HPDE6-E6E7 (cell line): ENCODE measurements at regions not wholly inside any gene's neighbourhood (a gene's known extent, or its start where the extent isn't known, plus 50 kb on each side); places are given as distances from the start of the nearest gene placed in this dataset.
A peak's percentile ranks its signal among the peaks of the same experiment; 100 is the strongest.

Source experiments
- DNase-seq: peaks from one replicate; pipeline ENCODE4 v3.0.0; 2011; ENCODE audit warnings: missing footprints; ENCODE audit errors: extremely low spot score

DNA sequence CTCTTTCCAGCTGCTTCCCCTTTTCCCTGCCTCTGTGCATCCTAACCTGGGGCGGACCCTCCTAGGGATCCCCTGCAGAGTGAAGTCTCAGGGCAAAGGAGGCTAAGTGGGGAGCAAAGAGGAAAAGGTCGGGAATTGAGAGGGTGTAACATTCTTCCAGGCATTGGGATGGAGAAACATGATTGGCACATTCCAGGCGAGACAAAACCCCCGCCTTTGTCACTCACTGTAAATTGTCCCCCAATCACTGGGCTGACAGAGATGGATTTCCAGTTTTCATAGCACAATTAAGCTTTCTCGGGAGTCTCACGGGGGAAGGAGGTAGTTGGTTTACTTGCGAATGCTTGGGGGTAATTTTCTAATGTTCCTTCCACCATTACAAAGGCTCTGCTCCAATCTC is 74.9 kb downstream of the MIAT start:
- DNase-seq, result no peak

DNA sequence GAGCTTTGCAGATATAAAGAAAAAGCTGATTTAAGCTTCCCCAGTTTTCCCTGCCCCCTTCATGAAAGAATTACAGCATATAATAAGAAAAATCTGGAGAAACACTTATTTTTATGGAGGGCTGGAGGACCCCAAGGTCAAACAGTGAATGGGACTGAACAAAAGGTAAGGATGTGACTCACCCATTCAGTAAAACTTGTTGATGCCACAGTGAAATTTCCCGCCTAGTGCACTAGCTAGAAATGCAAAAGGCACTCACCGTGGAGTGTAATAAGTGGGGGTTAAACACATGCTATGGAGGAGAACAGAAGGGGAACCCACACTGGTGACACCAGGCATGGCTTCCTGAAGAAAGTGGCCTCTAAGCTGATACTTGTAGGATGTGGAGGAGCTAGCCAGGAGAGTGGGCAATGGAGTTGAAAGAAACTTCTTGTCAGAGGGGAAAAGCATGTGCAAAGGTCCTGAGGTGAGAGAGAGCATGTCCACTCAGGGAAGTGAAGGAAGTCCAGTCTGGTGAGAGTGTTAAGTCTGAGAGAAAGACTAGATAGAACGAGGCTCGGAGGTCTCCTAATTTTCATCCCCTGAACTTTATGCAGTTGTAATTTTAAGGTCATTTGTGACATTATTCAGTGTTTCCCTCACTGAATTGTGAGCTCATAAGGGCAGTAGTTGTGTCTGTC is 77.1 kb downstream of the MIAT start:
- no peak for DNase-seq

- DNase-seq, result no peak
These were observed 77.6 kb downstream of the MIAT start for GRCh38 chr22:26735019-26735409.

DNA sequence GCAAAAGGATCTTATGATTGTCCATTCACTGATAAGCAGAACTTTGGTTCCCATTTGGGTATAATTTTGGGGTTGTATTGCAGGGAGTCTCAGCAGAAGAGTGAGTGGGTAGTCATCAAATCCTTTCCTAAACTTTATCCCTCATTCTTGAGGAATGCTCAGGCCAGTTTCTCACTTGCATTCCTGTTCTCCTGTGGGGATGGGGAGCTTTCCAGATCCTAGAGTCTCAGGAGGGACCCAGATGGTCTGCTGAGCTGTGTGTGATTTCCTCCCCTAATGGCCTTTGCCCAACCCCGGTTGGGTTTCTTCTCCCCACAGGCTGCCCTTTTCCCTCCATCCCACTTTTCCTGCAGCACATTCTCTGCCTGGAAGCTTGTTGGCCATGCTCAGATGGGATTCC is 79.9 kb downstream of the MIAT start:
- no peak for DNase-seq

GRCh38 chr22:26740253-26740652 is 82.9 kb downstream of the MIAT start:
- no peak for DNase-seq

GRCh38 chr22:26743149-26743548 is 85.8 kb downstream of the MIAT start:
- DNase-seq, result no peak

DNA sequence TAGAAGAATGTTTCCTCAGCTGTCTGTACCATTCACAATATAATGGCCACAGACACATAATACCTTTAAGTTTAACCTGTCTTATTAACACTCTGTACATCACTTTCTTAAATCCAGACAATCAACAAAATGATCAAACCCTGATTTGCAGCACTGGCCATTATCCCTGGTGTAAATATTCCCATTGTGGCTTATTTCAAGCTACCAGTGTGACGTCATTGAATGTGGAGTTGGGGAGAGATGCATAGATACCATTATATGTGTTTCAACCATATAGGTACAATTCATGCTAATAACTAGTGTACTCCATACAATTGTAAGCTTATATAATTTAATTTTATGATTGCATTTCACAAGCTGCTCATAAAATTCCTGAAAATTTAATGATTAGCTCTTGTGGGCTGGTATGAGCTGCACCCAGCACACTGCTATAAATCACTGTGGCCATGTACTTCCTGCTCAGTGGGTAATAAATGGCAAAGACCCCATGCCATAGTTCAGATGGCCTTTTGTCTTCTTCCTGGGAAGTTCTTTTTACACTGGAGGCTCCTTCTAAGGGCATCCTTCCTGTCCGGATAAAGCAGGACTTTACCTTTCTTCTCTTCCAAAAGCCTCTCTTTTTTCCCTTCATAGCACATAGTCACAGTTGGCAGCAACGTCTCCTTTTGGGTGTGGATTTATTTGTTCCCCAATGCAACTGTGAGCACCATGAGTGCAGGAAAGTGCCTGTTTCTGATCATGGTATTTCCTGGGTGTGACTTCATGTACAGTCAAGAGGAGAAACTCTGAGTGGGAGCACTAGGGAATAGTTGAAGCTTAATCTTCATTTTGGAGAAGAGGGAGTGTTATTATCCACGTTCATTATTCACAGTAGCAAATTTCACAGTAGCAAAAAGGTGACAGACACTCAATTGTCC is 87.8 kb downstream of the MIAT start:
- DNase-seq, result no peak

DNA sequence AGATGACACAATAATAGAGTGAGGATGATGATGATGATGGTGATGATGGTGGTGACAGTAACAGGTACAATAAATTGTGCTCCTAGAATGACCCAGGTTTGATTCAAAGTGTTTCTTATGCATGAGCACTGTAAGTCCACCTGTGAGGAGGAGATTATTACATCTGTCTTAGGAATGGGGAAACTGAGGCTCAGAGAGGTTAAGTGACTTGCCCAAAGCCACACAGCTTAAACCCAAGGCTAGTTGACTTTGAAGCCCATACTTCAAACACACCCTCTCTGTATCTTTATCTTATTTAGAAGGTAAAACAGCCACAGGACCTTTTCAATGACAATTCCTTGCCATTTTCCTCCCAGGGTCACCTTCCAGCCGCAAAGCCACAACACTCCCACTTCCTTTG is 88.9 kb downstream of the MIAT start:
- DNase-seq, result no peak

GRCh38 chr22:26748845-26749244 is 91.5 kb downstream of the MIAT start:
- no peak for DNase-seq

DNA sequence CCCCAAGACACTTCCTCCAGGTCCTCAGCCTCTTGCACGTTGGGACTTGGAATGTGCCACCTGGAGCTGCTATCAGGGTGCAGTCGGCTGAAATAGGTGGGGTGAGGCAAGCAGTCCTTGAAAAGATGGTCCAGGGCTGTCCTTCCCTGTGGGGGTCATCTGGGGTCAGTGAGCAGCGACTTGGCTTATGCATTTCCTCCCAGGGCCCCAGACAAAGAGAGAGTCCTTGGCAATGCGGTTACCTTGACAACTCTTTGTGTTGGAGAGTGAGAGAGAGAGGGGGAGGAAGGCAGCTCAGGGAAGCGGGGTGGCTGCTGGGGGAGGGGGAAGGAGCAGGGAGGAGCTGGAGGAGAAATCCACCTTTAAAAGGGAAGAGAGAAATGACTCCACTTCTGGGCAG is 93.8 kb downstream of the MIAT start:
- no peak for DNase-seq

- no peak for DNase-seq
These were observed 95.9 kb downstream of the MIAT start for GRCh38 chr22:26753125-26753862.

DNA sequence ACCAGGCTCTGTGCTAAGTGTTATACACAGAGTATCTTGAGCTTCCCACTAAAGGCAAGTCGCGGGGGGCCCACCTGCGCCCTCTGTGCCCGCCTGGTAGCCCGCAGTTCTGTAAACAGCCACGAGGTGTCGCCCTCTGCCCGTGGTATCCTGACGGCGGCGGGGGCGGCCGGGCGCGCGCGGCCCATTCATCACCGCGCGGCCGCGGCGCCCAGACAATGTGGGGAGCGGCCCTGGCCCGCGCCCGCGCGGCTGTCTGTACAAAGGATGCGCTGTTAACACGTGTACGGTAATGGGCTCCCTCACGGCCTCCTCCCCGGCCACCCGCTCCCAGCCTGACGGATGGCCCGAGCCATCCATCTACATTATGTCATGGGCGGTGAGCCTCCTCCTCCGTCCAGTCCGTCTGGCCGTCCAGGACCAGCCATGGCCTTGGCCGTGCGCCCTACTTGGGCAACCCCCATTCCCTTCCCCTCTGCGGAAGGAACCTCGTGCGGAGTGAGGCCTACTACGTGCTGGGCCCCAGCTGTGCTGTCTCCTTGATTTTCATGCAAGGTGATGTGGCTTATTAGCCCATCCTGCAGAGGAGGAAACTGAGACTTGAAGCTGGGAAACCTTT is 99.4 kb downstream of the MIAT start:
- peak; percentile 8 for DNase-seq

DNA sequence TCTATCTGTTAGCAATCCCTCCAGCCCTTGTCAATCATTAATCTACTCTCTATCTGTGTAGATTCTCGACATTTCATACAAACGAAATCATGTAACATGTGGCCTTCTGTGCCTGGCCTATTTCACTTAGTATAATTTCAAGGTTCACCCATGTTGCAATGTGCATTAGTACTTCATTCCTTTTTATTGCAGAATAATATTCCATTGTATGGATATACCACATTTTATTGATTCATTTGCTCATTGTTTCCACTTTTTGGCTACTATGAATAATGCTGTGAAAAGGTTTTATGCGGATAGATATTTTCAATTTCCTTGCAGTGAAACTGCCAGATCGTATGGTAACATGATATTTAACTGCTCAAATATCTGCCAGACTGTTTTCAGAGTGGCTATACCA is 100.1 kb downstream of the MIAT start:
- no peak for DNase-seq

- no peak for DNase-seq
These were observed 105.4 kb downstream of the MIAT start for GRCh38 chr22:26762503-26763472.

GRCh38 chr22:26763633-26764361 is 106.4 kb downstream of the MIAT start:
- no peak for DNase-seq

GRCh38 chr22:26766510-26767350 is 109.3 kb downstream of the MIAT start:
- no peak for DNase-seq

DNA sequence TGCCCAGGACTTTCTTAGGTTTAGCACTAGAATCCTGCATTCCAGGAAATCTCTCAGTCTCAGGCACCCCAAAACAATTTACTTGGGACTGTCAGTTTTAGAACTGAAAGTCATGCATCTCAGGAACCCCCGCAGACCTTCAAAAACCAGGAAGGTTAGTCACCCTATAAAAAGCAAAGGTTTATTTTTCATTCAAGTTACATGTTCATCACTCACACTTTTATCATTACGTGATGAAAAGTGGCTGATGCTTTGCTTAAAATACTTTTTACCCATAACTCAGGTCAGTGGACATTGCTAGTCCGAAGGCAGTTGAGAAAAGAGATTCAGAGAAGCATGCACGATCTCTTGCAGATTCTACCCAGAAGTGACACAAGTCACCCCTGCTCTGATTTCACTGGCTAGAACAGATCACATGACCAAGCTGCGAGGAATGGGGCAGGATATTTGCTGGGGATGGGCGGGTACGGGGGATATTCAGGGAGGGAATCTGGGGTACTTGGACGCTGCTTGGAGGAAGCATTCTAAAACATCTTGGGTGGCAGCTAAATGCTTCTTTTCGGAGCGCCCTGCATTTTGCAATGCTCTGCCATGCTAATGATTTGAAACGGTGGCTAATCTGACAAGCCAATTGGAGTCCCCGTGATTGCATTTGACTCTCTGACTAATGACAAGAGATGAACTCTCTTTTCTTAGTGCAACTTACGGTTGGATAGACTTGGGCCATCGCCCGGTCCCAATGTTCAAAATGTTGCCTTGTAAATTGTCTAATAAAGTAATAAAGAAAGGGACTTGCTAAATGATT is 110.2 kb downstream of the MIAT start:
- no peak for DNase-seq

GRCh38 chr22:26768156-26768515 is 110.7 kb downstream of the MIAT start:
- DNase-seq, result no peak

- DNase-seq, result no peak
These were observed 111.6 kb downstream of the MIAT start for GRCh38 chr22:26768952-26769351.
